ENCODE measurements at regions not wholly inside any gene's neighbourhood (a gene's known extent, or its start where the extent isn't known, plus 50 kb on each side); places are given as distances from the start of the nearest gene placed in this dataset.

DNA sequence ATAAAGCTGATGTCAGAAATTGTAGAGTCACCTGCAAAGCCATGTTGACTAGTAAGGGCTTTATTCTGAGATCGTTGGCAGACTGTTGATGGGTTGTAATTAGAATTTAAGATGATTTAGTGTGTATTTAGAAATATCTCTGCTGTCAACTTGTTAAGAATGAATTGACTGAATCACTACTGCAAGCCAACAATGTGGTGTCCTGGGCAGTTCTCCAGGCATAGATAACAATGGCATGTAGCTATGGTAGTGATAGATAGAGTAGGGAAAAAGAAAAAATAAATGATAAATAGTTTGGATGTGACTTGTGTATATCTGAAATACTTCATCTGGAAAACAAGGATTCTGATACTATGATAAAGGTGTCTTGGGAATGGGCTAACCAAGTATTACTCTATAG lies 640.2 kb downstream of the ARL4A start:
- TF ChIP-seq SMC3 (IDR thresholded peaks at IDR 0.05; ENCODE audit: borderline replicate concordance, low read length) (no peak), RAD21 (IDR thresholded peaks at IDR 0.05; ENCODE audit: insufficient read depth, low read depth, low read length) (no peak), NFIC (IDR thresholded peaks at IDR 0.05; ENCODE audit: low read depth, low read length) (no peak), POLR2A (IDR thresholded peaks at IDR 0.05; ENCODE audit: low read depth, low read length) (no peak), RBBP5 (conservative IDR thresholded peaks at IDR 0.05) (no peak)
- TF ChIP-seq, protein P1, sequence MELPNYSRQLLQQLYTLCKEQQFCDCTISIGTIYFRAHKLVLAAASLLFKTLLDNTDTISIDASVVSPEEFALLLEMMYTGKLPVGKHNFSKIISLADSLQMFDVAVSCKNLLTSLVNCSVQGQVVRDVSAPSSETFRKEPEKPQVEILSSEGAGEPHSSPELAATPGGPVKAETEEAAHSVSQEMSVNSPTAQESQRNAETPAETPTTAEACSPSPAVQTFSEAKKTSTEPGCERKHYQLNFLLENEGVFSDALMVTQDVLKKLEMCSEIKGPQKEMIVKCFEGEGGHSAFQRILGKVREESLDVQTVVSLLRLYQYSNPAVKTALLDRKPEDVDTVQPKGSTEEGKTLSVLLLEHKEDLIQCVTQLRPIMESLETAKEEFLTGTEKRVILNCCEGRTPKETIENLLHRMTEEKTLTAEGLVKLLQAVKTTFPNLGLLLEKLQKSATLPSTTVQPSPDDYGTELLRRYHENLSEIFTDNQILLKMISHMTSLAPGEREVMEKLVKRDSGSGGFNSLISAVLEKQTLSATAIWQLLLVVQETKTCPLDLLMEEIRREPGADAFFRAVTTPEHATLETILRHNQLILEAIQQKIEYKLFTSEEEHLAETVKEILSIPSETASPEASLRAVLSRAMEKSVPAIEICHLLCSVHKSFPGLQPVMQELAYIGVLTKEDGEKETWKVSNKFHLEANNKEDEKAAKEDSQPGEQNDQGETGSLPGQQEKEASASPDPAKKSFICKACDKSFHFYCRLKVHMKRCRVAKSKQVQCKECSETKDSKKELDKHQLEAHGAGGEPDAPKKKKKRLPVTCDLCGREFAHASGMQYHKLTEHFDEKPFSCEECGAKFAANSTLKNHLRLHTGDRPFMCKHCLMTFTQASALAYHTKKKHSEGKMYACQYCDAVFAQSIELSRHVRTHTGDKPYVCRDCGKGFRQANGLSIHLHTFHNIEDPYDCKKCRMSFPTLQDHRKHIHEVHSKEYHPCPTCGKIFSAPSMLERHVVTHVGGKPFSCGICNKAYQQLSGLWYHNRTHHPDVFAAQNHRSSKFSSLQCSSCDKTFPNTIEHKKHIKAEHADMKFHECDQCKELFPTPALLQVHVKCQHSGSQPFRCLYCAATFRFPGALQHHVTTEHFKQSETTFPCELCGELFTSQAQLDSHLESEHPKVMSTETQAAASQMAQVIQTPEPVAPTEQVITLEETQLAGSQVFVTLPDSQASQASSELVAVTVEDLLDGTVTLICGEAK (IDR thresholded peaks at IDR 0.05; ENCODE audit: borderline replicate concordance) = no peak

Measured in GM12878 (cell line).